ENCODE measurements at regions not wholly inside any gene's neighbourhood (a gene's known extent, or its start where the extent isn't known, plus 50 kb on each side); places are given as distances from the start of the nearest gene placed in this dataset.

GRCh38 chr14:87678624-87679023 lies 314.4 kb downstream of the GALC start:
- 49 to 74% (median 62%) methylated on average over 4 of the region's 4 CpGs for WGBS, 4 donors
- no peak for TF ChIP-seq CTCF (IDR thresholded peaks at IDR 0.05)
- TF ChIP-seq POLR2A (IDR thresholded peaks at IDR 0.05): no peak
- no peaks in the 10 kb centered on the region for H3K4me1 ChIP-seq (replicated peaks in 1 of 2)
- H3K9me3 ChIP-seq (replicated peaks in 1 of 3): no peaks in the 10 kb centered on the region
- no peaks in the 10 kb centered on the region for H3K36me3 ChIP-seq (replicated peaks in 1 of 2)
- H3K4me3 ChIP-seq: no peak overlapping the region
- no peaks in the 10 kb centered on the region for H3K27me3 ChIP-seq
- DNase-seq: no peak
- intact Hi-C loops (cut with DNase I): no loop called here
- H3K27ac ChIP-seq: no peak overlapping the region

GRCh38 chr14:87676814-87677437 lies 316.1 kb downstream of the GALC start:
- intact Hi-C loops (cut with DNase I): no loop called here
- H3K27me3 ChIP-seq: no peaks in the 10 kb centered on the region
- no peaks in the 10 kb centered on the region for H3K36me3 ChIP-seq (replicated peaks in 1 of 2)
- H3K4me1 ChIP-seq (replicated peaks in 1 of 2): no peaks in the 10 kb centered on the region
- H3K4me3 ChIP-seq: no peak overlapping the region
- 62 to 75% (median 70%) methylated on average over 2 of the region's 2 CpGs for WGBS, 4 donors
- no peak overlapping the region for H3K27ac ChIP-seq
- no peaks in the 10 kb centered on the region for H3K9me3 ChIP-seq (replicated peaks in 1 of 3)
- TF ChIP-seq CTCF (IDR thresholded peaks at IDR 0.05) (no peak), POLR2A (IDR thresholded peaks at IDR 0.05) (no peak)
- no peak for DNase-seq

- Histone ChIP-seq H3K27ac (no peak overlapping the region), H3K4me3 (no peak overlapping the region), H3K9me3 (replicated peaks in 1 of 3) (no peaks in the 10 kb centered on the region), H3K27me3 (no peaks in the 10 kb centered on the region), H3K4me1 (replicated peaks in 1 of 2) (no peaks in the 10 kb centered on the region), H3K36me3 (replicated peaks in 1 of 2) (no peaks in the 10 kb centered on the region)
- no peak for TF ChIP-seq CTCF (IDR thresholded peaks at IDR 0.05)
- TF ChIP-seq POLR2A (IDR thresholded peaks at IDR 0.05): no peak
- 78 to 85% (median 84%) methylated on average over 4 of the region's 4 CpGs for WGBS, 4 donors
- intact Hi-C loops (cut with DNase I): no loop called here
- no peak for DNase-seq
These were observed 325.3 kb downstream of the GALC start for GRCh38 chr14:87667659-87668058.

GRCh38 chr14:87656315-87656714 lies 336.7 kb downstream of the GALC start:
- Histone ChIP-seq H3K4me1 (replicated peaks in 1 of 2) (no peaks in the 10 kb centered on the region), H3K9me3 (replicated peaks in 1 of 3) (no peaks in the 10 kb centered on the region), H3K27me3 (no peaks in the 10 kb centered on the region), H3K27ac (no peak overlapping the region), H3K4me3 (no peak overlapping the region), H3K36me3 (replicated peaks in 1 of 2) (no peaks in the 10 kb centered on the region)
- DNase-seq: no peak
- 60 to 78% (median 70%) methylated on average over 1 of the region's 1 CpG for WGBS, 4 donors
- intact Hi-C loops (cut with DNase I): no loop called here
- TF ChIP-seq CTCF (IDR thresholded peaks at IDR 0.05) (no peak), POLR2A (IDR thresholded peaks at IDR 0.05) (no peak)

All from adrenal gland (tissue), 9 donors.